ENCODE measurements at regions not wholly inside any gene's neighbourhood (a gene's known extent, or its start where the extent isn't known, plus 50 kb on each side); places are given as distances from the start of the nearest gene placed in this dataset.

GRCh38 chr22:48434156-48434867, 1393.4 kb downstream of the BRD1 start:
- intact Hi-C loops (cut with micrococcal nuclease; ENCODE audit: unreplicated experiment) (no loop called here), in situ Hi-C loops (cut with HindIII; ENCODE audit: low pct_unique_long_range_greater_than_20kb, low sequenced_read_pairs) (no loop called here)
- ChIA-PET POLR2A (no interaction called here), CTCF (no interaction called here)
- no peak overlapping the region for H3K27ac ChIP-seq (ENCODE audit: low read length)
- no peaks in the 10 kb centered on the region; the same call in 1 of the 2 replicates for H3K27me3 ChIP-seq (ENCODE audit: control insufficient read depth, insufficient read depth, low read length)
- DNase-seq (ENCODE audit: low read depth, low spot score) (no peak), ATAC-seq (no peak)
- TF ChIP-seq TCF7L2 (IDR thresholded peaks at IDR 0.05; ENCODE audit: low read depth, low read length) (no peak), CTCF (IDR thresholded peaks at IDR 0.05) (no peak)
- H3K4me1 ChIP-seq (ENCODE audit: control insufficient read depth, insufficient read depth, low read length), result no peaks in the 10 kb centered on the region
- H3K4me3 ChIP-seq (ENCODE audit: low read depth in 2 of 2, low read length in 2 of 2), result no peak overlapping the region
- no peaks in the 10 kb centered on the region for H3K36me3 ChIP-seq (ENCODE audit: control insufficient read depth, insufficient read depth, low read length)
- H3K9me3 ChIP-seq (ENCODE audit: control insufficient read depth, insufficient read depth, low read depth, low read length), result no peaks in the 10 kb centered on the region
- BruUV-seq (replicated peaks), result no TSS peak

- ChIA-PET POLR2A (no interaction called here), CTCF (no interaction called here)
- H3K9me3 ChIP-seq (ENCODE audit: control insufficient read depth, insufficient read depth, low read depth, low read length), result no peaks in the 10 kb centered on the region
- H3K27ac ChIP-seq (ENCODE audit: low read length), result no peak overlapping the region
- H3K4me1 ChIP-seq (ENCODE audit: control insufficient read depth, insufficient read depth, low read length), result no peaks in the 10 kb centered on the region
- no TSS peak for BruUV-seq (replicated peaks)
- intact Hi-C loops (cut with micrococcal nuclease; ENCODE audit: unreplicated experiment), result no loop called here
- H3K27me3 ChIP-seq (ENCODE audit: control insufficient read depth, insufficient read depth, low read length), result no peaks in the 10 kb centered on the region; the same call in 1 of the 2 replicates
- in situ Hi-C loops (cut with HindIII; ENCODE audit: low pct_unique_long_range_greater_than_20kb, low sequenced_read_pairs), result no loop called here
- no peak for ATAC-seq
- TF ChIP-seq TCF7L2 (IDR thresholded peaks at IDR 0.05; ENCODE audit: low read depth, low read length) (no peak), SIN3A (IDR thresholded peaks at IDR 0.05; ENCODE audit: borderline replicate concordance, insufficient read depth, low read depth, low read length) (no peak), POLR2AphosphoS5 (IDR thresholded peaks at IDR 0.05; ENCODE audit: low read depth, low read length) (no peak), CTCF (IDR thresholded peaks at IDR 0.05) (no peak)
- TF ChIP-seq, protein P1, sequence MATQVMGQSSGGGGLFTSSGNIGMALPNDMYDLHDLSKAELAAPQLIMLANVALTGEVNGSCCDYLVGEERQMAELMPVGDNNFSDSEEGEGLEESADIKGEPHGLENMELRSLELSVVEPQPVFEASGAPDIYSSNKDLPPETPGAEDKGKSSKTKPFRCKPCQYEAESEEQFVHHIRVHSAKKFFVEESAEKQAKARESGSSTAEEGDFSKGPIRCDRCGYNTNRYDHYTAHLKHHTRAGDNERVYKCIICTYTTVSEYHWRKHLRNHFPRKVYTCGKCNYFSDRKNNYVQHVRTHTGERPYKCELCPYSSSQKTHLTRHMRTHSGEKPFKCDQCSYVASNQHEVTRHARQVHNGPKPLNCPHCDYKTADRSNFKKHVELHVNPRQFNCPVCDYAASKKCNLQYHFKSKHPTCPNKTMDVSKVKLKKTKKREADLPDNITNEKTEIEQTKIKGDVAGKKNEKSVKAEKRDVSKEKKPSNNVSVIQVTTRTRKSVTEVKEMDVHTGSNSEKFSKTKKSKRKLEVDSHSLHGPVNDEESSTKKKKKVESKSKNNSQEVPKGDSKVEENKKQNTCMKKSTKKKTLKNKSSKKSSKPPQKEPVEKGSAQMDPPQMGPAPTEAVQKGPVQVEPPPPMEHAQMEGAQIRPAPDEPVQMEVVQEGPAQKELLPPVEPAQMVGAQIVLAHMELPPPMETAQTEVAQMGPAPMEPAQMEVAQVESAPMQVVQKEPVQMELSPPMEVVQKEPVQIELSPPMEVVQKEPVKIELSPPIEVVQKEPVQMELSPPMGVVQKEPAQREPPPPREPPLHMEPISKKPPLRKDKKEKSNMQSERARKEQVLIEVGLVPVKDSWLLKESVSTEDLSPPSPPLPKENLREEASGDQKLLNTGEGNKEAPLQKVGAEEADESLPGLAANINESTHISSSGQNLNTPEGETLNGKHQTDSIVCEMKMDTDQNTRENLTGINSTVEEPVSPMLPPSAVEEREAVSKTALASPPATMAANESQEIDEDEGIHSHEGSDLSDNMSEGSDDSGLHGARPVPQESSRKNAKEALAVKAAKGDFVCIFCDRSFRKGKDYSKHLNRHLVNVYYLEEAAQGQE (IDR thresholded peaks at IDR 0.05; ENCODE audit: insufficient read depth in 1 of 2, low read depth in 2 of 2, low read length in 1 of 2), result no peak
- H3K36me3 ChIP-seq (ENCODE audit: control insufficient read depth, insufficient read depth, low read length), result no peaks in the 10 kb centered on the region
- DNase-seq (ENCODE audit: low read depth, low spot score), result no peak
- no peak overlapping the region for H3K4me3 ChIP-seq (ENCODE audit: low read depth in 2 of 2, low read length in 2 of 2)
Observed at GRCh38 chr22:48433647-48434046, 1394.0 kb downstream of the BRD1 start.

All from Panc1 (cell line).